CD1c-positive myeloid dendritic cell (primary cell): ENCODE measurements at regions not wholly inside any gene's neighbourhood (a gene's known extent, or its start where the extent isn't known, plus 50 kb on each side); places are given as distances from the start of the nearest gene placed in this dataset.

ENCODE experiments used
- DNase-seq: peaks from one replicate; pipeline ENCODE4 v3.0.0-alpha.2; 2016; ENCODE audit errors: extremely low spot score

DNA sequence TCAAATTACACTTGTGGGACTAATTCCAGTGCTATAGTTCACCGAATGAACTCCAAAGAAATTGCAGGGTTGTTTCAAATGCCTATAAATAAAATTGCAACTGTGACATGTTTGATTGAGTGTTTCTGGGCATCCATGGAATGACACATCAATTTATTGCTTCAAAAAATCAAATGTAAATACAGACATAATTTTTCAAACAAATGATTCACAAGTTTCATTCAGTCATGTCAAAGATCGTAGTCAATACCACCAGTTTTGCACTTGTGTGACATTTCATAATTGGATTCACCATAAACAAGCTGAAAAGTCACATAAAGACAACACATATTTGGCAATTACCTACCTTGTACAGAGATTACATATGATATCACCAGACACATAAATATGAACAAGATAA is 350.8 kb downstream of the CDH2 start:
- no peak for DNase-seq

DNA sequence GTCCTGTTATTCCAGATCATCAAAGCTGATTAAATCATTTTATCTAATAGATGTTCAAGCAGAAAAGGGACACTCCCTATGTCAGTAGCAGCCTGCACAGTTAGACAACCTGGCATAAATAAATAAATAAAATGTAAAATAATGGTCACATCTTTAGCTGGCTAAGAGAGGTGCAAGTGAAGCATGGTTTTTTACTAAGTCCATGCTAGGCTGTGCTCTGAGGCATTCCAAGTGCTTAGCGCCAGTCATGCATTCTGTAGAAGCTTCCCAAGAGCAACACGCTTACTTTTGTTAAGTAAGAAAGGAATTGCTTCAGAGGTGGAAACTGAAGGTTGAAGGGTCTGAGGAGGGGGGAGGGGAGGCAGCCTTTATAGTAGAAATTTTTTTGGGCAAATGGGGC is 351.2 kb downstream of the CDH2 start:
- no peak for DNase-seq

DNA sequence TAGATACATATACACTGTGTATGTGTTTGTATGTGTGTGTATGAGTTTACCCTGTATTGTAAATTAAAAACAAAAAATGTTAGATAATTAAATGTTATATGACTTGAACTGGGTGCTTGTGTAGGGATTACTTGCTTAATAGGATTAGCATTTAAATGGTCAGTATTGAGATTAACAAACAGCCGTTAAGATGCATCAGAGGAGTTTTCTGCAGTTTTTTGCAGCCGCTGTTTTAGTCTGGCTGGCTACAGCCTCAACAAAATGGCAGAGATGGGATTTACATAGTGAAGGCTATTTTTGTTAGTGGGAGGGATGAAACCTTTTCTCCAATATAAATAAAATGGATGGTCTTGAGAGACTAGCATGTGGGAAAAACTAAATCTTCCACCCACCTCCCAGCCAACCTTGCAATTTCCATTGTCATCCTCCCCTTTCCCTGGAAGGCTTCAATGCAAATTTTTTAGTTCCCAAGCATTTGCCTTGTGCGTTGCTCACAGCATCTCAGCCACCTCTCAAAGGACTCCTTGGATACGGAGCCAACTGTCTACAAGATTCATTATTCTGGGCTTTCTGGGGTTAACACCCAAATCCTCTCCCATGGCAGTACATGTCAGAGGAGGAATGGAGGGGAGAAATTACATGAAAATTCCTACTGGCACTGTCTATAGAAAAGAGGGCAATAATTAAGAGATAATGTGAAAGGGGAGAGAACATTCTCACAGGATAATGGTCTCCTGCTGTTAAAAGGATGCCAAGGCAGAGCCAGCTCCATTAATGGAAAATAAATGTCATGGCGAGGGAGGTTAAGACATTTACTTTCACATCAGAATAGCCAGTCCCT is 351.9 kb downstream of the CDH2 start:
- no peak for DNase-seq

DNA sequence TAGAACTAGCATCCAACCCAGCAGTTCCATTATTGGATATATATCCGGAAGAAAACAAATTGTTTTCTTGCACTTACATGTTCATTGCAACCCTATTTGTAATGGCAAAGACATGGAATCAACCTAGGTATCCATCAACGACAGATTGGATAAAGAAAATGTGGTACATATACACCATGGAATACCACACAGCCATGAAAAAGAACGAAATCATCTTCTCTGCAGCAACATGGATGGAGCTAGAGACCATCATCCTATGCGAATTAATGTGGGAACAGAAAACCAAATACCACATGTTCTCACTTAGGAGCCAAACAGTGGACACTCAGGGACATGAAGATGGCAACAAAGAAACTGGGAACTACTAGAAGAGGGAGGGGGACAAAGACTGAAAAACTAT is 352.7 kb downstream of the CDH2 start:
- DNase-seq = no peak

DNA sequence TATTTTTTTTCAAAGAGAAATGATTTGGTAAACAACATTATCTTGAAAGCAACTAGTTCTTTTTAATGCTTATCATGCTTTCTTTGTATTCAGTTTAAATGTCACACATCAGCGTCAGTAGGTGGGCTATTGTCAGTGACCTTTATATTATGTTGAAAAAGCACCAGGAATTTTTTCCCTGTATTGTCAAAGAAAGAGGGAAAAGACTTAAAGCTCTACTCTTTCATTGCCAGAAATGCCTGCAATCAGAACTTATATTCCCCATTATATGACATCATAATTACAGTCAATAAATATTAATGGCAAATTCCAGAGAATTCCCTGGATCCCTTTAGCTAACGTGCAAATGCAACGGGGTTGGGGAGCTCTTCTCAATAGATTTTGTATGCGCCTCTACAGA is 353.9 kb downstream of the CDH2 start:
- no peak for DNase-seq

DNA sequence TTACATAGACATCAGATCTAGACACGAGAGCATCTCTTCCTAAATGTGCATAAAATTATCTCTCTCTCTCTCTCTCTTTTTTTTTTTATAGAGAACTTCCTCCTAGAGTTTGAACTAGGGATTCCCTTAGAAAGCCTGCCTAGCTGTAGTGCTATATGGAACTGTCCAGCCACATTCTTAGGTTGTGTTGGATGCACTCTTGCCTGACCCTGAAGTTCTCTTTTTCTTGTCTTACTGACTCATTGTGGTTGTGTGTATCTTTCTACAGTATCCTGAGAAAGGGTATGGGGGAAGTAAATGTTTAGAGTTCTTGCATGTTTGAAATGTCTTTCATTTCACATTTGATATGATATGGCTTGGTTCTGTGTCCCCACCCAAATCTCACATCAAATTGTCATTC is 368.2 kb downstream of the CDH2 start:
- DNase-seq = no peak

DNA sequence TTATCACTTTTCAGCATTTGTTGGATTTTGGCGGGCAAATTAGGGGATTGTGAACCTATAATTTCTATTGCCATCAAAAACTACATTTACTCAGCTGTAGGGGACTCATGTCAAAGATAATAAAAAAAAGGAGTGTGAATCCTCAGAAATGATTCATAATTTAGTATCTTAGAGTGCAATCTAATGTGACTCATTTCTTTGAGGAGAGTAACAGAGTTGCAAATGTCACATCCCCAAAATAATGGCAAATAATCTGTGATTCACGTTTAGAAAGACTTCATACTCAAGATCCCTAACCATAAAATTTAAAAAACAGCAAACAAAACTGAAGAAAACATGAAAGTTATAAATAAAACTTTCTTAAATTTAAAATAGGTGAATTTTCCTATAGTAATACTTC is 373.0 kb downstream of the CDH2 start:
- no peak for DNase-seq

DNA sequence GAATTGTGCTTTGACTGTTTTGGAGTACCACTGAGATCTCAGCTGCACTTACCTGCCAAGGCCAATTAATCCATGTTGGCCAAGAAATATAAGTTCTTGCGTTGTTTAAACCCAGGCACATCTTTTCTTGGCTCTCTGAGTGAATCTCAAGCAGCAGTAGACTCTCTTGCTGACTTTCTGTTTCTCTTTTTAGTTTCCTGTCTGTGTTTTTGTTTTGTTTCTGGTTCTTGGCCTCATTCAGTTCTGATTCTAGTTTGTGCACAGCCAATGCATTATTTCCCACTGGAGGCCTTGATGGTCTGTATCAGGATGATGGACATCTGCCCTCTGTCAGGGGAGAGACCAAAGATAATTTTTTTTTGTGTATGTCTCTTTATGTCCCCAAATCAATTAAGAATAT is 379.4 kb downstream of the CDH2 start:
- no peak for DNase-seq

DNA sequence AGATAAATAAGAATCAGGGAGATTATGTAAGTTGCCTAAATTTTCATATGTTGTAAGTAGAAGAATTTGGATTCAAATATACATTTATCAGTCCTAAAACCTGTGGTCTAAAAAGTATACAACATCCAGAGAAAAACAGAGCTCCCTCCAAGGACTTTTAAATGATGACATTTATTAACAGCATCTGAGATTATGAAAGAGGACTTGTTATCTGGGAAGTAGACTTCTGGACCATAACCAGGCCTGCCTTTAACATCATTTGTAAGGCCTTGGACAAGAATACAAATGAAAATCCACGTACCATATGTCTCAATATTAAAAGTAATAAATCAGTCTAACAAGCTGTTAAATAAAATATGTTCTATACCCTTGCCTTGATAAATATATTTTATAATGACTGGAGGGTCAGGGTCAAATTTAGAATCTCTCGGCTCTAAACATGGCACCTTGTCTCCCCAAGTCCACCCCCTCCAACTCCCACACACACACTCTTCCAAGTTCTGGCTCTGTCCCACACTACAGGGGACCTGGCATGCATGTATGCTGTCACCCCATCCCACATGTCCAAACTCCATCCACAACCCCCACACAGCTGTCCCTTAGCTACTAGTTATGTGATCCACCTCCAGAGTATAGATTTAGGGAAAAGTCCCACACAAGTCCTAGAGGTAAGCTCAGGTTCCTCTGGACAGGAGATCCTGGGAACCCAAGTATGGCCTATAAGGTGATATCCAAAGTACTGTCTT is 382.6 kb downstream of the CDH2 start:
- no peak for DNase-seq

DNA sequence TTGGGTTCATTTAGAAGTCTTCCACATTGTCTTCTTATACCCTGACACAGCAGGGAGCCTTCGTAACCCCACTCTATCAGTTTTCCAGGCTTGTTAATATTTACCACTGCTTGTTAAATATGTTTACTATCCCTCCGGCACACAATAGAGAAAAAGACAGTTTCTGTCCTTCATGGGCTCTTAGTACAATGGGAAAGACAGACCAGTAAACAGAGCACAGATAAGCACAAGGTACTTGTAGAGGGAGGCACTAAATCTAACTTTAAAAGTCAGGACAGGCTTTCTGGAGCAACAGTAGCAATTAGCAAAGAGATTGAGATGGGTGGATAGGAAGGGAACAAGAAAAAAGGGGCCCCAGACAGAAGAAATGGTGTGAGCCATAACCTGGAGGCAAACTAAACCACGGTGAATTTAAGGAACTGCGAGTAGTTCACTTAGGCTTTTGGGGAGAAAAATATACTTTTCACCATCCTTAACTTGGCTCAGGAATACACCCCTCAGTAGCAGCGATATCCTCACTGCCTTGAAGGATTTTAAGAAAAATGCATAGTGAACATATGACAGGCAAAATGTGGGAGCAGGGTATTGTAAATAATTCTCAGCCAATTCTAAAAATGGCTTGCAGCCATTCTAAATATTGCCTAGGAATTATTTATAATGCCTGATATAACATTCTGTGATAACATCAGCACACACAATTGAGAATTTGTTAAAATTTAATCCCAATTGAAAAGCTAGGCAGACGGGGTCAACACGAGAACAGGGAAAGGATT is 383.7 kb downstream of the CDH2 start:
- DNase-seq = no peak

DNA sequence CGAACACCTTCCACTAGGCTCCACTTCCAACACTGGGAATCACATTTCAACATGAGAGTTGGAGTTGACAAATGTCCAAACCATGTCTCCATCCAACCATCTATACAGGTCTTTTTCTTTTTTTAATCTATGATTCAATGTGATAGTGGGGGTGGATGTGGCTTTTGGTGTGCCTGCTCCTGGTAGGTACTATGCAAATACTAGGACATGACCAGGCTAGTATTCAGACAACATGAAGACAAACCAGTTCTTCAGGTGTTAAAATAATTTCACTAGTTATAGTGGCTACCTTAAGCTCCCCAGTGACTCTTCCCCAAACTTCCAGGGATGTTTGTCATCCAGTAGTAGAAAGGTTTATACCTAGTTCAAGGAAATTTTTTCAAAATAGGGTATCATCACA is 387.5 kb downstream of the CDH2 start:
- no peak for DNase-seq

DNA sequence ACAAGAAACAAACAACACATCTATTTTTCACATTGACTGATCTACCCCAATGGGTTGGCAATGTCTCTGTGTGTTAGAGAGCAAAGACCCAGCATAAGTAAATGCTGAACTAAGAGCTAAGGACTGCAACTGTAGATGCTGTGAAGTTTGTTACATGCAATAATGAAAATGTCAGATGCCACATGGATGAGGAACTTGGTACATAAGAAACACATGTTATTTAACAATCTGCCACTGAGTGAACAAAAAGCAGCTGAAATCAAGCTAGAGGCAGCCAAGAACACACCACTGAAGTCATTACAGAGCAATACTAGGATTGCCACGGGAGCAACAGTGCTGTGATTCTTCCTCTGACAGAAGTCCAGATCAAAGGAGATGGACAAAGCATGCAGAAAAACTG is 389.4 kb downstream of the CDH2 start:
- DNase-seq = no peak

DNA sequence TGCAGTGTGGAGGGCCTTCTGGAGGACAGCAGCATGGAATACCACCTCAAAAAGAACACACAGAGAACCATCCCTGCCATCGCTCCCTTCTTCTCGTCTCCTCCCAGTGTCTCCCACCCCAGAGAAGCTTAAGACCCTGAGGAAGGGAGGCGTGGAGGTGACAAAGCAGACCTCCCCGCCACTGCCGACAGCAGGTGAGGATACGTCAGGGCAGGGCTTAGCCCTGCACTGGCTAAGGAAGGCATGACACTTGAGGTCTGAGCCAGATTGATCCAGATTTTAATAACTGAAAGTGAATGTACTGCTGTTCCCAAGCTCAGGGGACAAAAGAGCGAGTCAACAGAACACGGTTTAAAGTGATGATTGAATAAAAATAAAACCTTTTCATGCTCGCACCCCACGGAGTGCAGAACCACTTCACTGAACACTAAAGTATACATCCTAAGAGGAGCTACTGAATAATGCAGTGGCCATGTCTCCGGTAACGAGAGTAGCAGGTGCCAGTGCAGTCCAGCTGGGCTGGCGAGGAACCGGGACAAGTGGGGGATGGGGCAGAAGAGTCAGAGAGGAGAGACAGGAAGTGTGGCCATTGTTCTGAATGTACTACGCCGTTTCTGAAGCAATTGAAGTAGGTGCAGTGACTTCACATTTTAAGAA is 391.0 kb downstream of the CDH2 start:
- DNase-seq = no peak

DNA sequence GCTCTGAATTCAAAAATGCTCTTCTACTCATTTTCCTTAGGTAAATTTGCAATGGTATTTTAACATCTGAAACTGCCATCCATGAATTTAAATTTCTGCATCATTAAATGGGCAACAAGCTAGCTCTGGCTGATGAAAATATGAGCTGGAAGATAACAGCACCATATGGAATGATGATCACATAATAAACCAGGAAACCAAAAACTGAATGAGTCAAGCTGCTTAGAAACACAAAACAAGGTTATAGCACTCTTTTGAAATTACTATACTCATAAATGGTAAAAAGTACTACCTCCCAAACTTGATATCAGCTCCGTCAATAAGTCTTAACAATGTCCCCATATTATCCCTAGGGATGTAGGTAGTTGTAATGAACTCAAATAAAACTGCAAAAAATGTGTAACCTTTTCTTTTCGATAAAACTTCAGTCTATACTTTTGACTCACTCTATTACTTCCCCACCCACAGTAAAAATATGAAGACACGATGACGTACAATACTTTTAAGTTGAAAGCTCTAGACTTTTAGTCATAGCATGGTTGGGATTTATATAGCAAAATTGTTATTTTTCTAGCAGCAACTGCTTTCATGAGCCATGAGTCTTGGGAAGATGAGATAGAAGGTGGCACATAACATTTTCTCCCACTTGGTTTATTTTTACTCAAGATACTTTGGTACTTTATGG is 396.7 kb downstream of the CDH2 start:
- DNase-seq = no peak

DNA sequence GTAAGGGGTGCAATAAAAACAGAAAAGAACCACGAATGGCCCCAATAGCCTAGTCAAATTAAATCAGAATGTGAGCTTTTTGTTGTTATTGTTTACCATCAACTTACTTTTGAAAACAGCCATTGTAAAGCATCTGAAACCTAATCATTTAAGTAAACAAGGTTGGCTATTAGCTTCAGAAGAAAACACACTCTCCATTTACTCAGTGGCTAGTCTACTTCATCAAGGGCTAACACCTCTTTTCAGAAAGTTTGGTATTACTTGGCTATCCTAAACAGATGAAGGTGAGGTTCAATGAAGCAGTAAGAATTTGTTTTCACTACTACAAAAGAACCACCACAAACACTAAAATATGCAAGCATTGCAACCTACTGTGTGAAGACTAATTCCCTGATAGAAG is 398.0 kb downstream of the CDH2 start:
- DNase-seq = no peak

DNA sequence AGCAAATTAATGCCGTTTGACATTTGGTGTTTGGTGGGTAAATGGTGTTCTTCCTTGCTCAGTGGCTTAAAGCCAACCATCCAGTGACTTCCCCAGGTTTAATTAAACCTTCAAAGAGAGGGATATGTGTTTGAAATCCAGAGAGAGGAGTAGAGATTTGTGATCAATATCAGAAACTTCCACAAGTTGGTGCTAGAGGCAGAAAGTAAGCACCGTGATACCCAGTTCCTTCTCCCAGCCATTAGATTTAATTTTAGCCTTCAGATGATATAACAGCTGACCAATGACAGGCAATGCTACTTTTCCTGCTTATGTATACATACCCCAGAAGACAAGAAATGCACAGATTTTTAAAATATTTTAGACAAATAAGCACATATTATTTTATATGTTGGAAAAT is 398.5 kb downstream of the CDH2 start:
- no peak for DNase-seq

DNA sequence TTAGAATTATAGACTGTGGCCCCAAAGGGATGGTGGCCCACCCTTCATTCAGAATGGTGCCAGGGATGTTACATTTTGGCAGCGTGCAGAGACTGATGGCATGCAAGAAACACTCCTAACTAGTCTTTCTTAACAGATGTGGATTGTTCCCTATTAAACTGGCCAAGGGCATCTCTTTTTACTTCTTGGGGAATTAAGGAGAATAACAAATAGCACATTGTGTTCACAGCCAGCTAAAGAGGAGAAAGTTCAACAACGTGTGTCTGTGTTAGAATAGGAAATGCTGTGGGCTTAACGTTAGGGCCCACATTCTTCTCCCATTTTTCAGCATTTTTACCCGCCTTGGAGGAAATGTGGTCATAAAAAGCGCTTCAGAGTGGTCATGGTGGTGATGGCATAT is 404.8 kb downstream of the CDH2 start:
- no peak for DNase-seq

DNA sequence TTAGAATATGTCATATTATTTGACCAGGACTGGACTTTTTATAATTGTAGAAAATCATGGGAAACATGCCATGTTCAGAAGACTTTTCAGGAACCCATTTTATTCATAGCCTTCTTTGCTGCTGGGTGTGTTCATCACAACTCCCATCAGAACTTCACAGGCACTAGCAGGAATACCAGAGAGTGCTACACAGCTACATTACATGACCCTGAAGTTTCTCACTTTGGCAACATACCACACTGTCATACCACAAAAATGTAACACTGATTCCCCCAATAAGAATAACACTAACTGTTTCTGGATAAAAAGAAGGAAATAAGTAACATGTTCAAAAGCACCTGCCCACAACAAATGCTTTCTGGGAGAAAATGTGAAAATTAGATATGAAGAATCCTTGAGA is 405.4 kb downstream of the CDH2 start:
- no peak for DNase-seq

DNA sequence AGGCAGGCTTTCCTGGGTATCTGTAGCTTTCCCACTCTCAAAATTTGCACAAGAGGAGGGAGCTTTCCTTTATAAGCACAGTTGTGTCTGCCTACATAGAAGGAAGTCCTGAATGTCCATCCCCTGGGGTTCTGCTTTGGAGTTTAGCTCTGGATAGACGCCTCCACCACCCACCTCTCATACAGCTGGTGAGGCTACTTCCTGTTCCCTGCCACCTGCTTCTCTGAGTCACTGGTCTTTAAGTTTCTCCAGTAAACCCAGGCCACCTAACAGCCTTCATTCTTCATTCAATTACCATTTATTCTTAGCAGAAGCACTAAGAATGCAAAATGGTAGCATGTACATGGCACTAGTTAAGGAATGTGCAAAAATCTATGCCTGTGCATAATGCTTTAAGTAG is 407.8 kb downstream of the CDH2 start:
- no peak for DNase-seq

DNA sequence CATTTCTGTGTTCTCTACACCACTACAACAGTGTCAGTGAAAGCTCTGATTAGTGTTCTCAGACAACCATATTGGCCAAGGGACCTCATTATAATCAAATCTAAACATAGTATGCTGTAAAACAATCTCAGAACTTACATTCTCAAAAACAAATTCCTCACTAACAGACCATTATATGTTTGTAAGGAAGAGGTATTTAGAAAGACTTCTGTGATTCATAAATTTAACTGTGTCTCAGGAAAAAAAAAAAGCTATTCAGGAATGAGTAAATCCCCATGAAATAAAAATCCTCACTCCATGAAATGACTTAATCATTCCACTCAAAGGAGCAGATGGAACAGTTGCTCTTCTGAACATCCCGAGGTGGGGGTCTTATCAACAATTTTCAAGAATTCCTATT is 413.0 kb downstream of the CDH2 start:
- DNase-seq = no peak

DNA sequence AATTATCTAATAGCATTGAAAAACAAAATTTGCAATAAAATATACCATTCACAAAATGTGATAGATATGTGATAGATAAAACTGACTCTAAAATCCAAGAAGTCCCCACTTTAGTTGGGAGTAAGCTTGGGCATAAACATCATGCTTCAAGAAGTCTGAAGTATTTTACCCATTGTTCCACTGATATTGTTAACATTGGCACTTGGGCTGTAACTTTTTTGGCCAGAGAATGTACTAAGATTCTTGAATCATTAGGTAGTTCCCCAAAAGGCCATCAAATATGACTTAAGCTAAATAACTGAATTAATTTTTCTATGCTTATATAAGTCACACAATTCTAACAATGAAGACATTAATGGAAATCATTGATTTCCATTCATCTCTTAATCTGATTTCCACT is 413.6 kb downstream of the CDH2 start:
- no peak for DNase-seq

DNA sequence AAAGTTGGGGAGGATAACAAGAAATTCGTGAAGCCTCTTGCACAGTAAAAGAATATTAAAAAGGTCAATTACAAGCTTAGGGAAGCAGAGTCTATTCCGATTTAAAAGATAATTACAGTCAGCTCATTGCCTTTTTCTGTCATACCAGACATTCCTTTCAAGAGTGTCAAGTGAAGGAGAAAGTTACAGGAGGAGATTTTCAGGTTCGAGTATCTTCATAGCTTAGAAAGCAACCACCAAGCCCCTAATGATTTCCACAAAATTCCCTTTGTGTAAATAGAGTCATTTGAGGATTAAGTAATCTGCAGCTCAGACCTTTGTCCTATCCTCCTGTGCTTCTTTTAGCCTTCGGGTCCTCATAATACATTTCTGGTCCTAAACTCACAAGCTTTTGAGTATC is 414.9 kb downstream of the CDH2 start:
- DNase-seq = no peak
